ENCODE measurements at regions not wholly inside any gene's neighbourhood (a gene's known extent, or its start where the extent isn't known, plus 50 kb on each side); places are given as distances from the start of the nearest gene placed in this dataset.

DNA sequence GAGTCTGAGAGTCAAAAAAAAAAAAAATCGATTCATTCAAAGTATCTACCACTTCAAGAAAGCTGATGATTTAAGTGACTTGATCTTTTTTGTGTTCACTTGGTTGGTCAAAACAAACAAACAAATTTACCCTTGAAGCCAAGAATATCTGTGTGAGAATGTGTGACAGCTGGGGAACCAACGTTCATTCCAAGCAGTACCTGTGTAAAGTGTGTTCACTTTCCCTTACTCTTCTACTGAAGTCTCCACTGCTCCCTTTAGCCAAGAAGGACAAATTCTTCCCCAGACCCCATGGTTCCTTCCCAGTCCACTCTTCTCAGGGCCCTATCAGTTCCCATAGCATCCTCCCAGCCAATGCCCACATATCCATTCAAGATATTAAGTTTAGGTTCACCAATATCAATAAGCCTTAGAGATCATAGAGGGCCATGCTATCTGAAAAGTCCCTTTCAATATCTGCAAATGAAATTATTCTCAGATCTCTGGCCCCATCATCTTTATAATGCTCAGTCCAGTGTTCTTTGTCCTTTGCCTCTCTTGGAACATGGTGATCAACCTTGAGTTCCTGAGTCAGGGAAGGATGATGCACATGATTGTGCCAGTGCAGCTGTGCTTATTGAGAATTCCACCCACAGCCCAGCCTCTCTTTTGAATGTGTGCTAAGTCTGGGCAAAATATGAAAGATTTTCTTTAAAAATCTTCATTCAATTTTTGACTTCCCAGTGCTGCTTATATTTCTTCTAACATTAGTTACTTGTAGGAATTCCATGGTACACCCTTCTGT, 82.8 kb upstream of the DTNA start:
- no peak for DNase-seq (ENCODE audit: low read depth)
- no peak overlapping the region for H3K4me3 ChIP-seq (ENCODE audit: low read depth, low read length)
- no peak for TF ChIP-seq CTCF (IDR thresholded peaks at IDR 0.05; ENCODE audit: control insufficient read depth, extremely low read depth, insufficient read depth)

DNA sequence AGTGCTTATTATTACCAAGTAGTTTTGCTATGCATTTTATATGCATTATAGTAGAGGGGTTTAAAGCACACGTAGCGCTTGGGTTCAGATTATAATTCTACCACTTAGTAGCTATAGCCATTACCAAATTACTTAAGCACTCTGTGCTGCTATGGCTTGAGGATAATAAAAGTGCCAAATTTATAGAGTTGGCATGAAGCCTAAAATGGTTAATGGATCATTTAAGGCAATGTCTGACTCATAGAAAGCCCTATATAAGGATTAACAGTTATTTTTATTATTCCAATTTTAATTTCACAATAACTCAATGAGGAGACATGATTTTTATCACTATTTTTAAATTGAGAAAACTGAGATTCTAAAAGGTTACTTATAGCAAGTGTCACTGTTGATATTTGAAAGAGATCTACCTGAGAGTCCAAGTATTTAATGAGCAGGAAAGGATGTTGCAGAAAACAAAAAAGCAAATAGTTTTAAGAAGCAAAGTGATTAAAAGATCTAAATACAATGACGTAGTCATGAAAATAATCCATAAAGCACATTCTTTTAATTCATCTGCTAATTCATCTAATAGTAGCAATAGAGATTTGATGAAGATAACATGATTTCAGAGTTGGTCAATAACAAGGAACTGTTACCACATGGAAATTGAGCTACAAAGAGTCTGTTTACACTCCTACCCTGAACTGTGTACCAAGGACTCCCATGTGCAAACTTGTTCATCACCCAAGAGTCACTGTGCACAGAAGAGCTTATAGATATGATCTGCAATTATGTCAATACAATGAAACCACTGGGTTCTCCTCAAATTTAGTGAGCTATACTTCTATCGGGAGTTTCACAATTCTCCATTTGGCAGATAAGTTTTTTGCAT, 78.8 kb upstream of the DTNA start:
- H3K4me3 ChIP-seq (ENCODE audit: low read depth, low read length) = no peak overlapping the region
- peak; percentile 77 for DNase-seq (ENCODE audit: low read depth)
- TF ChIP-seq CTCF (IDR thresholded peaks at IDR 0.05; ENCODE audit: control insufficient read depth, extremely low read depth, insufficient read depth) = no peak

DNA sequence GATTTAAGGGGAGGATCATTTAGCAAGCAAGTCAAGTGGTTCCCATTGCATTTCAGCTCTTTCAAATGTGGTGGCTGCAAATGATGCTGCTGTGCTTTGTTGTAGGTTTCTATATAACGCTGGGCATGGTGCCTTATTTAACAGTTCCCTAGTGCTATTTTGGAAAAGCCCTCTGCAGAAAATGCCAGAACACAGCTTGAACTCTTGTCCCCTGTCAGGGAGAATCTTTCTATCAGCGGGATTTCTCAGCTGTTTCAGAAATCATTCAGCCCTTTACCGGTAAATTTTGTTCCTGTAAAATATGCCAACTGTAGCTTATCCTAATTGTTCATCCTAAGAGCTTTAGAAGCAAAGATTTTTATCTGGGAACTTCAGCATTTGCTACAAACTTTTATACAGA, 77.8 kb upstream of the DTNA start:
- no peak for TF ChIP-seq CTCF (IDR thresholded peaks at IDR 0.05; ENCODE audit: control insufficient read depth, extremely low read depth, insufficient read depth)
- H3K4me3 ChIP-seq (ENCODE audit: low read depth, low read length) = no peak overlapping the region
- DNase-seq (ENCODE audit: low read depth) = no peak

GRCh38 chr18:34633368-34633767, 76.7 kb upstream of the DTNA start:
- DNase-seq (ENCODE audit: low read depth) = no peak
- H3K4me3 ChIP-seq (ENCODE audit: low read depth, low read length) = no peak overlapping the region
- TF ChIP-seq CTCF (IDR thresholded peaks at IDR 0.05; ENCODE audit: control insufficient read depth, extremely low read depth, insufficient read depth) = no peak

- H3K4me3 ChIP-seq (ENCODE audit: low read depth, low read length) = no peak overlapping the region
- DNase-seq (ENCODE audit: low read depth) = no peak
- TF ChIP-seq CTCF (IDR thresholded peaks at IDR 0.05; ENCODE audit: control insufficient read depth, extremely low read depth, insufficient read depth) = no peak
These were observed 72.8 kb upstream of the DTNA start for GRCh38 chr18:34637094-34637801.

DNA sequence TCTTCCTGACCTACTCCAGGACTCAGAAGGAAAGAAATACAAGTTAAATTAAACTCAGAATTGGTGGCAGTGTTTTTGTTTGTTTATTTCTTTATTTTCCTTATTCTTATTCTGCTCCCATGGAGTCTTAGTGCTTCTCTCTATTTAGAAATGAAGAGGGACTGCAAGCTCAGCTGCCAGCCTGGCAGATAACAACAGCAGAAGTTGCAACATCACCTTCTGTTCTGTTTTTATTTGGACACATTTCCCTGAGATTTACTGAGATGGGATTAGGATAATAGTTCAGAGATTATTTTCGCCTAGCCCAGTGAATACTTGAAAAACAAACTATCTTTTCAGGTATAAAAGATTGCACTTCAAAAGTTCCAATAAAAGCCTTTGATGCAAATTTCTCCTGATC, 70.4 kb upstream of the DTNA start:
- no peak overlapping the region for H3K4me3 ChIP-seq (ENCODE audit: low read depth, low read length)
- DNase-seq (ENCODE audit: low read depth) = no peak
- TF ChIP-seq CTCF (IDR thresholded peaks at IDR 0.05; ENCODE audit: control insufficient read depth, extremely low read depth, insufficient read depth) = no peak

Data from LNCaP clone FGC (cell line).